Mucosa of rectum (tissue), 2 donors: ENCODE measurements at regions not wholly inside any gene's neighbourhood (a gene's known extent, or its start where the extent isn't known, plus 50 kb on each side); places are given as distances from the start of the nearest gene placed in this dataset.

Experiments used
- H3K27ac ChIP-seq, 2 donors: one replicate each; pipeline ENCODE4 v1.7.0; 2013; ENCODE audit warnings: inconsistent platforms in 2 of 2, low read depth in 2 of 2, low read length in 2 of 2
- H3K27me3 ChIP-seq, 2 donors: one replicate each; pipeline ENCODE4 v1.7.0; 2013; ENCODE audit warnings: low read length in 2 of 2; ENCODE audit not compliant: control insufficient read depth in 2 of 2, insufficient read depth in 2 of 2
- H3K36me3 ChIP-seq, 2 donors: one replicate each; pipeline ENCODE4 v1.7.0; 2013; ENCODE audit warnings: low read length in 2 of 2; ENCODE audit not compliant: control insufficient read depth in 2 of 2, insufficient read depth in 2 of 2
- H3K4me1 ChIP-seq, 2 donors: one replicate each; pipeline ENCODE4 v1.7.0; 2013; ENCODE audit warnings: low read length in 2 of 2, mild to moderate bottlenecking in 1 of 2; ENCODE audit not compliant: control insufficient read depth in 2 of 2, insufficient read depth in 2 of 2
- H3K4me3 ChIP-seq, 2 donors: one replicate each; pipeline ENCODE4 v1.7.0; 2013; ENCODE audit warnings: low read length in 2 of 2
- H3K9ac ChIP-seq, 2 donors: one replicate each; pipeline ENCODE4 v1.7.0; 2013; ENCODE audit warnings: low read length in 2 of 2, low read depth in 1 of 2, mild to moderate bottlenecking in 1 of 2
- H3K9me3 ChIP-seq, 2 donors: one replicate each; pipeline ENCODE4 v1.7.0; 2013; ENCODE audit warnings: low read length in 2 of 2; ENCODE audit not compliant: control insufficient read depth in 2 of 2
- donor health status: healthy.
- donor health status: Normal muscosa, but diverticular disease.

GRCh38 chr4:155017426-155017825 is 191.0 kb upstream of the NPY2R start:
- Histone ChIP-seq H3K27ac (no peak overlapping the region), H3K27me3 (no peaks in the 10 kb centered on the region), H3K36me3 (no peaks in the 10 kb centered on the region), H3K9me3 (no peaks in the 10 kb centered on the region), H3K4me1 (no peaks in the 10 kb centered on the region), H3K4me3 (no peak overlapping the region), H3K9ac (no peak overlapping the region)

GRCh38 chr4:155025762-155026457 is 182.5 kb upstream of the NPY2R start:
- no peaks in the 10 kb centered on the region for H3K36me3 ChIP-seq
- no peaks in the 10 kb centered on the region for H3K4me1 ChIP-seq
- H3K9me3 ChIP-seq, result no peaks in the 10 kb centered on the region
- H3K4me3 ChIP-seq, result no peak overlapping the region
- H3K27ac ChIP-seq, result no peak overlapping the region
- no peak overlapping the region for H3K9ac ChIP-seq
- H3K27me3 ChIP-seq, result no peaks in the 10 kb centered on the region

DNA sequence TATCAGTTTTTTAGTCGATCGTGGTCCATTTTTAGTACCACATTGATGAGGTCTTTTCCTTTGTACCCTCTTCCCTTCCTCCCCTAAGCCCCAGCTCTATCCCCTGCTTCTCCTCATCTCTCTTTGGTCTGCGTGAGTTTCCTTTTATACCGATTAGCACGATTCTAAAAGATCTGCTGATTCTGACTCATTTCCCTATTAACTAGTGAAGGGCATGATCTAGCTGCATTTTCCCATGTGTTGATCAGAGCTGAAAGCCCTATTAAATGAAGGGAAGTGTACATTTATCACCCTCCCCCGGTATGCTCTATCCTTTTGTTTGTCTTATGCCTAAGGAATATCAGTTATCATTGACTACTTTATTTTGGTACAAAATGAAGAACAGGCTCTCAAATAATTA is 181.7 kb upstream of the NPY2R start:
- H3K36me3 ChIP-seq, result no peaks in the 10 kb centered on the region
- H3K9ac ChIP-seq, result no peak overlapping the region
- H3K27ac ChIP-seq, result no peak overlapping the region
- no peaks in the 10 kb centered on the region for H3K4me1 ChIP-seq
- no peak overlapping the region for H3K4me3 ChIP-seq
- H3K9me3 ChIP-seq, result no peaks in the 10 kb centered on the region
- H3K27me3 ChIP-seq, result no peaks in the 10 kb centered on the region

- Histone ChIP-seq H3K4me1 (no peaks in the 10 kb centered on the region), H3K9me3 (no peaks in the 10 kb centered on the region), H3K9ac (no peak overlapping the region), H3K27me3 (no peaks in the 10 kb centered on the region), H3K27ac (no peak overlapping the region), H3K36me3 (no peaks in the 10 kb centered on the region), H3K4me3 (no peak overlapping the region)
These were observed 175.8 kb upstream of the NPY2R start for GRCh38 chr4:155032521-155033229.

DNA sequence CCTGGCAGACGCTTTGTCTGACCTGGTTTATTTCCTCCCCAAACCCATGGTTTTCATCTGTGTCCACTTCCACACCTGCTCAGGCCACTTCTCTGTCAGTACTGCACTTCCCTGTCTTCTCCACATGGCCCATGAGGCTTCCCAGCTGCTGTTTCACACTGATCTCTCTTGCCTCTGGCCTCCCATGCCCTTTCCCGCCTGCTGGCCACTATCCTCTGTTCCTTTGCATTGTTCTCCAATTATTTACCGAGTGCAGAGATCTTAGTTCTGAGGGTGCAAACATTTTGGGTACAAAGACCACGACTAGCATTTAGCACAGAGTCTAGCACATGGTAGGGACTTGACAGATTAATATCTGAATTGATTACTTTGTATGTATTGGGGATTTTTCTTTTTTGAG is 174.8 kb upstream of the NPY2R start:
- no peaks in the 10 kb centered on the region for H3K9me3 ChIP-seq
- no peak overlapping the region for H3K4me3 ChIP-seq
- no peaks in the 10 kb centered on the region for H3K36me3 ChIP-seq
- no peak overlapping the region for H3K27ac ChIP-seq
- no peaks in the 10 kb centered on the region for H3K27me3 ChIP-seq
- H3K4me1 ChIP-seq, result no peaks in the 10 kb centered on the region
- no peak overlapping the region for H3K9ac ChIP-seq

DNA sequence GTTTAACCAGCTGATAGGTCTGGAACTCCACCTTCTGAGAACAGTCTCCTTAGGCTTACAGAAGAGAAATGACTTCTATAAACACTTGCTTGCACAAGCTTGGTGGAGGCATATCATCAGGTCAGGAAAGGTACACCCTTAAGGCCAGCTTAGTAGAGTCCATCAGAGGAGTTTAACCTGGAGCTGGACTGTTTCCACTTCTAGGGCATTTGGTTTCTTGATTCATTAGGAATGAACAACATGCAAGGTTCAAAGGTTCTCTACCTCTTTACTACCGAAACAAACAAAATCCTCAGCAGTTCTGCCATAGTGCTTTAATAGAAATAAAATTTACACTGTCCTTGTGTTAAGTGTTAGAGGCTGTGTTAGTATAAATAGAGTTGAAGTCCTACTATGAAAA is 171.4 kb upstream of the NPY2R start:
- Histone ChIP-seq H3K27ac (no peak overlapping the region), H3K9me3 (no peaks in the 10 kb centered on the region), H3K4me1 (peaks cover 2 to 5% of the 10 kb centered on the region in 2 donors), H3K27me3 (no peaks in the 10 kb centered on the region), H3K4me3 (no peak overlapping the region), H3K9ac (no peak overlapping the region), H3K36me3 (no peaks in the 10 kb centered on the region)

GRCh38 chr4:155038459-155038858 is 170.0 kb upstream of the NPY2R start:
- H3K36me3 ChIP-seq, result no peaks in the 10 kb centered on the region
- H3K9me3 ChIP-seq, result no peaks in the 10 kb centered on the region
- H3K4me3 ChIP-seq, result no peak overlapping the region
- H3K9ac ChIP-seq, result no peak overlapping the region
- no peaks in the 10 kb centered on the region for H3K27me3 ChIP-seq
- H3K27ac ChIP-seq, result no peak overlapping the region
- H3K4me1 ChIP-seq, result peaks cover 2 to 5% of the 10 kb centered on the region in 2 donors

DNA sequence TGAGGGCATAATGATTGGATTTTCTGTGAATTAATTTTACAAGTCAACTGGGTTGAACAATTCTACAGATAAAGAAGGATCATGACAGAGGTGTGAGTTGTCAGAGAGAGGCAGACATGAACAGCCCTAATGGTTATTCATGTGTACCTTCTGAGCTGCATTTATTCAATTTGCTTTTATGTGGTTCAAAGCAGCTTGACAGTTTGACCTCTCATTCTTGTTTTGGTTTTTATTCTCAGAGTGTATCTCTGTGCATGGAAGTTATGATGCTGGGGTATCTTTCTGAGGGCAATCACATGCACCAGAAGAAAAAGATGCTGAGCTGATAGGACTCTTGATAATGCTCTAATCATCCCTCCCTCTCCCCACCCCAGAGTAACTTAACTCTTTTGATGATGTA is 169.3 kb upstream of the NPY2R start:
- no peaks in the 10 kb centered on the region for H3K9me3 ChIP-seq
- H3K36me3 ChIP-seq, result no peaks in the 10 kb centered on the region
- H3K4me1 ChIP-seq, result peaks cover 2 to 5% of the 10 kb centered on the region in 2 donors
- H3K9ac ChIP-seq, result no peak overlapping the region
- H3K27ac ChIP-seq, result no peak overlapping the region
- H3K27me3 ChIP-seq, result no peaks in the 10 kb centered on the region
- peak overlapping the region in 1 of 2 donors; percentile 6 for H3K4me3 ChIP-seq

GRCh38 chr4:155040031-155040430 is 168.4 kb upstream of the NPY2R start:
- H3K9ac ChIP-seq, result no peak overlapping the region
- H3K9me3 ChIP-seq, result no peaks in the 10 kb centered on the region
- no peaks in the 10 kb centered on the region for H3K27me3 ChIP-seq
- H3K36me3 ChIP-seq, result no peaks in the 10 kb centered on the region
- peak overlapping the region in 1 of 2 donors; percentile 4 for H3K4me3 ChIP-seq
- H3K4me1 ChIP-seq, result peaks cover 2 to 5% of the 10 kb centered on the region in 2 donors
- H3K27ac ChIP-seq, result no peak overlapping the region

- no peaks in the 10 kb centered on the region for H3K9me3 ChIP-seq
- H3K36me3 ChIP-seq, result no peaks in the 10 kb centered on the region
- H3K27ac ChIP-seq, result no peak overlapping the region
- no peak overlapping the region for H3K9ac ChIP-seq
- H3K4me1 ChIP-seq, result peaks cover 2 to 5% of the 10 kb centered on the region in 2 donors
- H3K27me3 ChIP-seq, result no peaks in the 10 kb centered on the region
- no peak overlapping the region for H3K4me3 ChIP-seq
These were observed 166.4 kb upstream of the NPY2R start for GRCh38 chr4:155042014-155042413.
